SK-N-SH treated with all-trans-retinoic acid at 6 μM for 48 hours (cell line): ENCODE measurements at regions not wholly inside any gene's neighbourhood (a gene's known extent, or its start where the extent isn't known, plus 50 kb on each side); places are given as distances from the start of the nearest gene placed in this dataset.

ENCODE experiments used
- ARNTL ChIP-seq: fragments of 450-650 bp; formaldehyde crosslinking; IDR thresholded peaks from 2 replicates; pipeline ENCODE4 v1.5.0; 2020; ENCODE audit warnings: low read depth, mild to moderate bottlenecking, moderate library complexity, borderline replicate concordance
- CSDC2 ChIP-seq: fragments of 250-450 bp; sonication (Bioruptor Pico); IDR thresholded peaks from 2 replicates; pipeline ENCODE4 v1.5.0; 2020; ENCODE audit warnings: mild to moderate bottlenecking, moderate library complexity
- GLIS3 ChIP-seq: fragments of 250-450 bp; sonication (Bioruptor Pico); IDR thresholded peaks from 2 replicates; pipeline ENCODE4 v1.5.0; 2020; ENCODE audit warnings: mild to moderate bottlenecking, moderate library complexity
- PATZ1 ChIP-seq: fragments of 250-450 bp; sonication (Bioruptor Pico); IDR thresholded peaks from 2 replicates; pipeline ENCODE4 v1.8.0; 2020; ENCODE audit warnings: mild to moderate bottlenecking, moderate library complexity, borderline replicate concordance
- POU6F1 ChIP-seq: fragments of 250-450 bp; sonication (Bioruptor Pico); IDR thresholded peaks from 2 replicates; pipeline ENCODE4 v1.8.0; 2021; ENCODE audit warnings: low read depth, mild to moderate bottlenecking, moderate library complexity, borderline replicate concordance
- PPARA ChIP-seq: fragments of 250-450 bp; sonication (Bioruptor Pico); IDR thresholded peaks from 2 replicates; pipeline ENCODE4 v1.5.0; 2020; ENCODE audit warnings: mild to moderate bottlenecking, borderline replicate concordance
- RARB ChIP-seq: fragments of 250-450 bp; sonication (Bioruptor Pico); IDR thresholded peaks from 2 replicates; pipeline ENCODE4 v1.8.0; 2021; ENCODE audit warnings: mild to moderate bottlenecking, moderate library complexity
- SNAI2 ChIP-seq: fragments of 250-450 bp; sonication (Bioruptor Pico); IDR thresholded peaks from 2 replicates; pipeline ENCODE4 v1.5.0; 2020; ENCODE audit warnings: mild to moderate bottlenecking, moderate library complexity
- TCF4 ChIP-seq: fragments of 250-450 bp; sonication (Bioruptor Pico); IDR thresholded peaks from 2 replicates; pipeline ENCODE4 v1.8.0; 2021; ENCODE audit warnings: mild to moderate bottlenecking, moderate library complexity, borderline replicate concordance
- TSHZ2 ChIP-seq: fragments of 250-450 bp; sonication (Bioruptor Pico); IDR thresholded peaks from 2 replicates; pipeline ENCODE4 v1.5.0; 2020; ENCODE audit warnings: mild to moderate bottlenecking, moderate library complexity
- ZFP3 ChIP-seq: fragments of 250-450 bp; sonication (Bioruptor Pico); IDR thresholded peaks from 2 replicates; pipeline ENCODE4 v1.5.0; 2020; ENCODE audit warnings: mild to moderate bottlenecking, moderate library complexity
- ZFP30 ChIP-seq: fragments of 450-650 bp; formaldehyde crosslinking; IDR thresholded peaks from 2 replicates; pipeline ENCODE4 v1.5.0; 2022; ENCODE audit warnings: mild to moderate bottlenecking, moderate library complexity
- ZNF565 ChIP-seq: fragments of 450-650 bp; formaldehyde crosslinking; conservative IDR thresholded peaks from 2 replicates; pipeline ENCODE4 v1.5.0; 2020; ENCODE audit warnings: low read depth, mild to moderate bottlenecking, moderate library complexity

DNA sequence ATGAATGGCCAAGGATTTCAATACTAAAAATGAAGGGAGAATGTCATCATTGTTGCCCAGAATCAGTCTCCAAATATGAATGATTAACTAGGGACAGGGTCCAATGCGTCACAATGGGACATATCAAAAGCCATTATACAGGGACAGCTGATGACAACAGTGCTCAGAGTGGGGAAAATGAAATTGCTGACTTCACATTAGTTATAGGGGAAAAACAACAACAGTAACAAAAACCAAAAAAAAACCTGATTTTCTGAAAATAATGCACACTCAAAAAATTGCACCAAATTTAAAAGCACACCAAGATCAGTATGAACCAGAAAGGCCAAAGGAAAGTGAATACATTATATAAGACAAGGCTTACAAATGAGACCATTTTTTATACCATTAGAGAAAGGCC, 353.2 kb upstream of the SOX5 start:
- TF ChIP-seq PATZ1 (no peak), RARB (CRISPR knock-in tag) (no peak), GLIS3 (CRISPR knock-in tag) (no peak), ZNF565 (CRISPR knock-in tag) (no peak), TSHZ2 (CRISPR knock-in tag) (no peak), POU6F1 (CRISPR knock-in tag) (no peak), PPARA (no peak), TCF4 (CRISPR knock-in tag) (no peak), CSDC2 (no peak), ARNTL (CRISPR knock-in tag) (no peak), ZFP3 (no peak), SNAI2 (no peak), ZFP30 (CRISPR knock-in tag) (no peak)
